DND-41 (cell line): ENCODE measurements at regions not wholly inside any gene's neighbourhood (a gene's known extent, or its start where the extent isn't known, plus 50 kb on each side); places are given as distances from the start of the nearest gene placed in this dataset.

Source experiments
- ATAC-seq: fragments of 200-7000 bp; cut with Tn5 transposase; 3 replicates; pipeline ENCODE4 v1.9.1; 2021; ENCODE audit warnings: low read depth; ENCODE audit not compliant: insufficient read depth
- DNase-seq: peaks from one replicate; pipeline ENCODE4 v3.0.0-alpha.2; 2020
- H2AFZ ChIP-seq: 2 replicates; pipeline ENCODE4 v1.6.0; 2012; ENCODE audit warnings: low read depth, low read length
- H3K27ac ChIP-seq: 2 replicates; pipeline ENCODE4 v1.5.1; 2012; ENCODE audit warnings: low read length, inconsistent platforms
- H3K27me3 ChIP-seq: fragments of 200-600 bp; sonication (generic); 2 replicates; pipeline ENCODE4 v1.6.0; 2012; ENCODE audit warnings: low read length, mild to moderate bottlenecking, inconsistent platforms; ENCODE audit not compliant: insufficient read depth, poor library complexity
- H3K36me3 ChIP-seq: 2 replicates; pipeline ENCODE4 v1.5.1; 2012; ENCODE audit warnings: low read length, inconsistent platforms; ENCODE audit not compliant: insufficient read depth
- H3K4me1 ChIP-seq: 2 replicates; pipeline ENCODE4 v1.5.1; 2012; ENCODE audit warnings: mild to moderate bottlenecking, low read length; ENCODE audit not compliant: insufficient read depth
- H3K4me2 ChIP-seq: 2 replicates; pipeline ENCODE4 v1.6.0; 2012; ENCODE audit warnings: mild to moderate bottlenecking, moderate library complexity, low read length, inconsistent platforms; ENCODE audit not compliant: insufficient read depth
- H3K4me3 ChIP-seq, 2 experiments: fragments of 200-600 bp in 1 of 2; shearing (Covaris generic) in 1 of 2; 2 replicates each; pipeline ENCODE4 v1.5.1; 2012 to 2016; ENCODE audit warnings: inconsistent platforms in 2 of 2, low read length in 2 of 2, mild to moderate bottlenecking in 2 of 2, low read depth in 1 of 2, moderate library complexity in 1 of 2
- H3K79me2 ChIP-seq: 2 replicates; pipeline ENCODE4 v1.6.0; 2012; ENCODE audit warnings: low read length, inconsistent platforms; ENCODE audit not compliant: insufficient read depth
- H3K9ac ChIP-seq: 2 replicates; pipeline ENCODE4 v1.6.0; 2012; ENCODE audit warnings: low read depth, mild to moderate bottlenecking, inconsistent platforms, low read length, moderate library complexity
- H3K9me3 ChIP-seq: 2 replicates; pipeline ENCODE4 v1.5.1; 2012; ENCODE audit warnings: low read length, moderate library complexity, mild to moderate bottlenecking, inconsistent platforms; ENCODE audit not compliant: insufficient read depth, severe bottlenecking
- H4K20me1 ChIP-seq: 2 replicates; pipeline ENCODE4 v1.6.0; 2012; ENCODE audit warnings: low read length; ENCODE audit not compliant: insufficient read depth
- CTCF ChIP-seq: IDR thresholded peaks from 2 replicates; pipeline ENCODE4 v1.5.1; 2012; ENCODE audit warnings: borderline replicate concordance, low read length, moderate library complexity, mild to moderate bottlenecking; ENCODE audit not compliant: poor library complexity, severe bottlenecking; ENCODE audit errors: extremely low read depth
- EZH2 ChIP-seq: IDR thresholded peaks from 3 replicates; pipeline ENCODE4 v1.6.1; 2012; ENCODE audit warnings: borderline replicate concordance, low read depth, mild to moderate bottlenecking, moderate library complexity, low read length, inconsistent platforms; ENCODE audit not compliant: severe bottlenecking

GRCh38 chr16:35910409-35910808, 2451.0 kb downstream of the TP53TG3F start:
- no peak overlapping the region; a peak in 1 of 4 replicates for H3K4me3 ChIP-seq

GRCh38 chr16:35911899-35912298, 2452.5 kb downstream of the TP53TG3F start:
- Histone ChIP-seq H3K4me3 (no peak overlapping the region), H3K9me3 (peaks cover 44% of the 10 kb centered on the region), H2AFZ (no peak overlapping the region), H3K27me3 (no peaks in the 10 kb centered on the region), H4K20me1 (no peaks in the 10 kb centered on the region), H3K27ac (no peak overlapping the region), H3K9ac (no peak overlapping the region), H3K79me2 (no peaks in the 10 kb centered on the region), H3K4me1 (peaks cover 15% of the 10 kb centered on the region), H3K4me2 (no peak overlapping the region), H3K36me3 (no peaks in the 10 kb centered on the region)
- ATAC-seq (no peak), DNase-seq (no peak)
- TF ChIP-seq CTCF (no peak), EZH2 (no peak)

More at GRCh38 chr16:35910409-35910808, 2451.0 kb downstream of the TP53TG3F start:
- peaks cover 32% of the 10 kb centered on the region for H3K9me3 ChIP-seq
- H3K27ac ChIP-seq = peak overlapping the region; percentile 70
- no peak for TF ChIP-seq EZH2
- TF ChIP-seq CTCF = no peak
- no peaks in the 10 kb centered on the region for H4K20me1 ChIP-seq
- no peak overlapping the region for H3K4me2 ChIP-seq
- no peak overlapping the region for H3K9ac ChIP-seq
- ATAC-seq (peak; percentile 22; the same call in 1 of the 3 replicates), DNase-seq (no peak)
- H2AFZ ChIP-seq = peak overlapping the region; percentile 63
- H3K27me3 ChIP-seq = no peaks in the 10 kb centered on the region
- peaks cover 15% of the 10 kb centered on the region for H3K4me1 ChIP-seq
- H3K36me3 ChIP-seq = no peaks in the 10 kb centered on the region
- no peaks in the 10 kb centered on the region for H3K79me2 ChIP-seq

- Histone ChIP-seq H3K36me3 (no peaks in the 10 kb centered on the region), H3K27me3 (no peaks in the 10 kb centered on the region), H3K9ac (no peak overlapping the region), H3K4me3 (no peak overlapping the region), H3K4me2 (no peak overlapping the region), H3K4me1 (no peaks in the 10 kb centered on the region), H3K79me2 (no peaks in the 10 kb centered on the region), H3K27ac (no peak overlapping the region), H2AFZ (no peak overlapping the region), H4K20me1 (no peaks in the 10 kb centered on the region), H3K9me3 (peaks cover 33% of the 10 kb centered on the region)
- no peak for DNase-seq
- no peak for ATAC-seq
- TF ChIP-seq EZH2 (no peak), CTCF (no peak)
Observed at GRCh38 chr16:35931722-35932121, 2472.3 kb downstream of the TP53TG3F start.
